H1 (cell line): ENCODE measurements at regions not wholly inside any gene's neighbourhood (a gene's known extent, or its start where the extent isn't known, plus 50 kb on each side); places are given as distances from the start of the nearest gene placed in this dataset.

Experiments used
- MAX ChIP-seq: IDR thresholded peaks from 2 replicates; pipeline ENCODE4 v1.6.1; 2012; ENCODE audit warnings: inconsistent platforms
- POLR2AphosphoS5 ChIP-seq: IDR thresholded peaks from 2 replicates; pipeline ENCODE4 v1.6.1; 2011; ENCODE audit warnings: low read depth, low read length
- TF ChIP-seq, protein P1 (sequence below): IDR thresholded peaks from 2 replicates; pipeline ENCODE4 v1.6.1; 2011; ENCODE audit warnings: low read length, improper control_type of control experiment

- TF ChIP-seq, protein P1, sequence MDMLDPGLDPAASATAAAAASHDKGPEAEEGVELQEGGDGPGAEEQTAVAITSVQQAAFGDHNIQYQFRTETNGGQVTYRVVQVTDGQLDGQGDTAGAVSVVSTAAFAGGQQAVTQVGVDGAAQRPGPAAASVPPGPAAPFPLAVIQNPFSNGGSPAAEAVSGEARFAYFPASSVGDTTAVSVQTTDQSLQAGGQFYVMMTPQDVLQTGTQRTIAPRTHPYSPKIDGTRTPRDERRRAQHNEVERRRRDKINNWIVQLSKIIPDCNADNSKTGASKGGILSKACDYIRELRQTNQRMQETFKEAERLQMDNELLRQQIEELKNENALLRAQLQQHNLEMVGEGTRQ, result no peak
- no peak for TF ChIP-seq MAX
- no peak for TF ChIP-seq POLR2AphosphoS5
- TF ChIP-seq, all 59 proteins: peak for 0
Observed at GRCh38 chrX:46330981-46331380, 214.2 kb downstream of the ZNF674 start (continued).
